Esophagus (tissue), 2 donors: ENCODE measurements at regions not wholly inside any gene's neighbourhood (a gene's known extent, or its start where the extent isn't known, plus 50 kb on each side); places are given as distances from the start of the nearest gene placed in this dataset.

ENCODE experiments used
- H3K27ac ChIP-seq, 2 donors: one replicate each; pipeline ENCODE4 v1.5.1; 2013; ENCODE audit warnings: low read depth in 2 of 2, mild to moderate bottlenecking in 2 of 2, inconsistent platforms in 1 of 2, low read length in 1 of 2, moderate library complexity in 1 of 2
- H3K27me3 ChIP-seq, 2 donors: one replicate each; pipeline ENCODE4 v1.6.1; 2013; ENCODE audit warnings: low read length in 2 of 2, control low read depth in 1 of 2, mild to moderate bottlenecking in 1 of 2; ENCODE audit not compliant: insufficient read depth in 2 of 2, control insufficient read depth in 1 of 2
- H3K36me3 ChIP-seq, 2 donors: one replicate each; pipeline ENCODE4 v1.6.1; 2013; ENCODE audit warnings: low read length in 1 of 2; ENCODE audit not compliant: control insufficient read depth in 2 of 2, insufficient read depth in 2 of 2
- H3K4me1 ChIP-seq, 2 donors: one replicate each; pipeline ENCODE4 v1.6.1; 2013; ENCODE audit warnings: low read length in 1 of 2; ENCODE audit not compliant: control insufficient read depth in 2 of 2, insufficient read depth in 2 of 2
- H3K4me3 ChIP-seq, 2 donors: one replicate each; pipeline ENCODE4 v1.5.1; 2013; ENCODE audit warnings: low read length in 2 of 2, mild to moderate bottlenecking in 2 of 2, low read depth in 1 of 2, moderate library complexity in 1 of 2
- H3K9me3 ChIP-seq, 2 donors: one replicate each; pipeline ENCODE4 v1.6.1; 2013; ENCODE audit warnings: mild to moderate bottlenecking in 2 of 2, low read depth in 1 of 2, low read length in 1 of 2, moderate library complexity in 1 of 2; ENCODE audit not compliant: control insufficient read depth in 2 of 2, insufficient read depth in 1 of 2
- WGBS, 2 donors: extraction: QIAGEN DNeasy Blood & Tissue Kit; methylation state at CpG; one replicate each; pipeline ENCODE4 v1.1.7; 2013; 5-methylcytosine and 5-hydroxymethylcytosine counted together
- donor health status: healthy with polysubstance abuse.
- donor health status: Bipolar disorder and iron deficiency.

DNA sequence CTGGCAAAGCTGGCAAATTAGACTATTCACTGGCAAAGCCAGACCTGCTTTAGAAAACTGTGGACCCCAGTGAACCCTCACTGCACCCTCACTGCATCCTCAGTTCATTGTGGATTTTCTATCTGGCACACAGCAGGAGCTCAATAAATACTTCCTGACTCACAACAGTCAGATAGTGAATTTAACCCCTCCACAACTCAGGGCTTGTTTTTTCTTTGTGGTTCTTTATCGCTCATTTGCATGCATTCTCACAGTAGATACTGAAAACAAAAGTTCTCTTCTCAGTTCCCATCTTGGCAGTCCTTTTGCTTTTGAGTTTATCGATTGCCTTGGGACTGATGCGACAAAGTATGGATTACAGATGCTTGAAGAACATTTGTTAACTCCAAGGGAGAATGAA is 99.8 kb downstream of the ACTL7B start:
- 81 to 87% methylated on average over 3 of the region's 3 CpGs for WGBS, 2 donors
- Histone ChIP-seq H3K27ac (no peak overlapping the region), H3K9me3 (no peaks in the 10 kb centered on the region), H3K36me3 (no peaks in the 10 kb centered on the region), H3K4me3 (no peak overlapping the region), H3K4me1 (peaks cover 0 to 4% of the 10 kb centered on the region in 2 donors), H3K27me3 (no peaks in the 10 kb centered on the region)

DNA sequence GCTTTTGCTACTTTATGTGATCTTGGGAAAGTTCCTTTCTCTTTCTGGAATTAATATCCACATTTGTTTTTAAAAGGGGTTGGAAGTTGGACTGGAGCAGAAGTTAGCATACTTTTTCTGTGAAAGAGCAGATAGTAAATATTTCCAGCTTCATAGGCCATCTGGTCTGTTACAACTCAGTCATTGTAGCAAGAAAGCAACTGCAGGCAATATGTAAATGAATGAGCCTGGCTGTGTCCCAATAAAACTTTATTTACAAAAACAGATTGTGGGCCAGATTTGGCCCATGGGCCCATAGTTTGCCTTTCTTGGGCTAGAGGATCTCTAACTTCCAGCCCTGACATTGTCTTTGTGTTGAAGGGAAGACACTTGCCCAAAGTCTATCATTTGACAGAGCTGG is 104.4 kb downstream of the ACTL7B start:
- Histone ChIP-seq H3K36me3 (no peaks in the 10 kb centered on the region), H3K4me3 (no peak overlapping the region), H3K4me1 (peaks cover 0 to 3% of the 10 kb centered on the region in 2 donors), H3K27me3 (no peaks in the 10 kb centered on the region), H3K9me3 (no peaks in the 10 kb centered on the region), H3K27ac (no peak overlapping the region)

DNA sequence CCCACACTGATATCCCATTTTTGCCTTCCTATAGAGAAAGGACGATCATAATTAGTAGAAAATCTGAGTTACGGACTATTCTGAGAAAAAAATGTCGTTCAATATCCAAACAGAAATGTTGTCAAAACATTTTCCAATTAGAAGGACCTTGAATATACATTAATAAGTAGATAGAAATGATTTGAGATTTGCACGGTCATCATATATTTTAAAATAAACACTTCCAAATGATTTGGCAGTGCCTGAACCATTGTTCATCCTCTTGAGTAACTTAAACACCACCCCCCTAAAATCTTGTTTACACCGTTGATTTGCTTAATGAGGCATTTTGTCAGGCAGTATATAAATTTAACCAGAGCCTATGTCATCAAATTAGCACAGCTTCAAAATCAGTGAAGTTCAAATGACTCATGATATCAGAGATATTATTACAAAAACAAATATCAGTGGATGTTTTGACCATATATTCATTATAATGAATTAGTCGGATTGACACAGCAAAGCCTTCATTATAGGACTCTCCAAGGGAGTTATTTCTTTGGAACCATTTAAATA is 105.0 kb downstream of the ACTL7B start:
- H3K27me3 ChIP-seq: no peaks in the 10 kb centered on the region
- no peaks in the 10 kb centered on the region for H3K9me3 ChIP-seq
- no peaks in the 10 kb centered on the region for H3K36me3 ChIP-seq
- H3K27ac ChIP-seq: no peak overlapping the region
- WGBS, 2 donors: 65 to 70% methylated on average over 6 of the region's 6 CpGs
- peaks cover 0 to 3% of the 10 kb centered on the region in 2 donors for H3K4me1 ChIP-seq
- no peak overlapping the region for H3K4me3 ChIP-seq

DNA sequence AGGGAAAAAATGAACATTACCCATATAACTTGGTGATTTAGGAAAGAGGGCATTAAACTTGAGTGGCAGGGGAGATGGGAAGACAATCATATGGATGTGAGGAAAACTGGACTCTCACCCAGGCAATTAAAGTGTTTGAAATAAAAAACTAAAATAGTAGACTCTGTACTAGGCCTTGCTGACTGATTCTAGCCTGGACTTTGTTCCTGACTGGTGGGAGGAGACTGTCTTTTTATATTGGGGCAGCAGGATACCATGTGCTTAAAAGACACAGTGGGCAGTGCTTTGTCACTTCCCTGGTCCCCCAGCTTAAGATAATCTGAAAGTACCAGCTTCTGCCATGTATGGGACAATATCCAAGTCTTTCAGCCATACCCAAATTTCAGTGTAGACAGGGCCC is 107.0 kb downstream of the ACTL7B start:
- Histone ChIP-seq H3K4me3 (no peak overlapping the region), H3K9me3 (no peaks in the 10 kb centered on the region), H3K27ac (no peak overlapping the region), H3K27me3 (no peaks in the 10 kb centered on the region), H3K4me1 (peaks cover 0 to 8% of the 10 kb centered on the region in 2 donors), H3K36me3 (no peaks in the 10 kb centered on the region)

DNA sequence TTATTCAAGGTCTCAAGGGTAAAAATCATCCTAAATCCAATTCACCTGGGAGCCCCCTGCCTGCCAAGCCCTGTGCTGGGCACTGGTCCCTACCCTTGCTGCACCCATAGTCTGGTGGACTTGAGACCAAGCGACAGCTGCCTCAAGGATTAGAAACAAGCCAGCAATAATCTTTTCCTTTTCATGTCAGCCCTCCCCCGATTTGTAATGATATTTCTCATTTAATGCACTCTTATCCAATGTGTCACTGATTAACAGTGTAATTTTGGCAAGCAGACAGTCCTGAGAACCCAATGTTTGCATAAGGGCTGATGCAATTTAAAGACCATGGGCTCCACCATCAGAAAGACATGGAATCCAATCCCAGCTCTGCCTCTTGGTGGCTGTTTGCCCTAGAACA is 108.9 kb downstream of the ACTL7B start:
- no peaks in the 10 kb centered on the region for H3K36me3 ChIP-seq
- WGBS, 2 donors: 38 to 41% methylated on average over 2 of the region's 2 CpGs

DNA sequence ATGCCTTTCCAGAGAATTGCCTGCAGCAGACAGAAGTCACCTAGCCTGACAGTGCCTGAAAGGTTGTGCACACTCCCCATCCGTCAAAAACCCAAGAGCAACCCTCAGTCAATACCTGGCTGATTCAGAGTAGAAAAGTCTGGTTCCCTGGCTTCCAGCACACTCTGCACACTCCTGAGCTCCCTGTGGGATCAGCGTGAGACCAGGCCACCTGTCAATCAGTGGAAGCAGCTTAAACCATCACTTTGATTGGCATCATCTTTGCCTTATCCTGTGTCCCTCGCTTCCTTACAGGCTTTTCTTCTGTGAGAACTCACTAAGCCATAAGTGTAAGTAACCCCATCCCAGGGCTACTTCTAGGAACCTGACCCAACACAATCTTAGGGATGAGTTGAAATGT is 109.8 kb downstream of the ACTL7B start:
- H3K27me3 ChIP-seq: no peaks in the 10 kb centered on the region
- no peak overlapping the region for H3K4me3 ChIP-seq
- no peaks in the 10 kb centered on the region for H3K9me3 ChIP-seq
- H3K27ac ChIP-seq: no peak overlapping the region
- no peaks in the 10 kb centered on the region for H3K36me3 ChIP-seq
- H3K4me1 ChIP-seq: peaks cover 0 to 9% of the 10 kb centered on the region in 2 donors
- 62 to 65% methylated on average over 3 of the region's 3 CpGs for WGBS, 2 donors

More for the DNA sequence above, 108.9 kb downstream of the ACTL7B start:
- H3K4me1 ChIP-seq: peaks cover 0 to 9% of the 10 kb centered on the region in 2 donors
- H3K4me3 ChIP-seq: no peak overlapping the region
- H3K27me3 ChIP-seq: no peaks in the 10 kb centered on the region
- no peak overlapping the region for H3K27ac ChIP-seq
- no peaks in the 10 kb centered on the region for H3K9me3 ChIP-seq

DNA sequence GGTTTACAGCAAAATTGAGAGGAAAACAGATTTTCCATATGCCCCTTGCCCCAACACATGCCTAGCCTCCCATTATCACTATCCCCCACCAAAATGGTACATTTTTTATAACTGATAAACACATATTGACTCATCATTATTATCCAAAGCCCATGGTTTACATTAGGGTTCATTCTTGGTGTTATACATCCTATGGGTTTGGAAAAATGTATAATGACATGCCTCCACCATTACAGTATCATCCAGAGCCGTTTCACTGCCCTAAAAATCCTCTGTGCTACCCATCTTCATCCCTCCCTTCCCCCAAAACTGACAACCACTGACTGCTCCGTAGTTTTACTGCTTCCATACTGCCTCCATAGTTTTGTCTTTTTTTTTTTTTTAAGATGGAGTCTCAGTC is 111.1 kb downstream of the ACTL7B start:
- H3K36me3 ChIP-seq: no peaks in the 10 kb centered on the region
- WGBS, 2 donors: 75 to 89% methylated on average over 2 of the region's 2 CpGs
- H3K27me3 ChIP-seq: no peaks in the 10 kb centered on the region
- no peaks in the 10 kb centered on the region for H3K9me3 ChIP-seq
- peaks cover 0 to 9% of the 10 kb centered on the region in 2 donors for H3K4me1 ChIP-seq
- no peak overlapping the region for H3K27ac ChIP-seq
- no peak overlapping the region for H3K4me3 ChIP-seq

DNA sequence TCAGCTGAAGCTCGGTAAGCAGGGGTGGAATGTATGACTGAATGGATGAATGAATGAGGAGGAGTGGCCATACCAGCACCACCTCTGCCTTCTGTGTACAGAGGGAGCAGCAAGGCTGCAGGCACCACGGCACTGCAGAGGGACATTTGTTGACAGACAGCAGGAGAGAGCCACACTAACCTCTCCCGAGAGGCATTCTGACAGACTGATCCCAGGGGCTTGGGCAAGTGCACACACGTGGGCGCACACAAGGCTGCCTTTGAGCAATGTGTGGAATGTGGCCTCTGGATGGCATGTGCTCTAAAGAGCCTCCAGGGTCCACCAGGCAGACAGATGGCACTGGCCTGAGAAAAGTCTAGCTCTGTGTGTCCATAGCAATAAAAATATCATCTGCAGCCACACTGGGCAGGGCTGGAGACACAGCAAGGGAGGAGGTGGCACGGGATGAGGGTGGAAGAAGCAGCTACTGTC is 111.8 kb downstream of the ACTL7B start:
- H3K27me3 ChIP-seq: no peaks in the 10 kb centered on the region
- no peak overlapping the region for H3K4me3 ChIP-seq
- peak overlapping the region in 1 of 2 donors; percentile 35 for H3K27ac ChIP-seq
- no peaks in the 10 kb centered on the region for H3K9me3 ChIP-seq
- H3K36me3 ChIP-seq: no peaks in the 10 kb centered on the region
- WGBS, 2 donors: 28 to 34% methylated on average over 6 of the region's 6 CpGs
- H3K4me1 ChIP-seq: peaks cover 0 to 9% of the 10 kb centered on the region in 2 donors

DNA sequence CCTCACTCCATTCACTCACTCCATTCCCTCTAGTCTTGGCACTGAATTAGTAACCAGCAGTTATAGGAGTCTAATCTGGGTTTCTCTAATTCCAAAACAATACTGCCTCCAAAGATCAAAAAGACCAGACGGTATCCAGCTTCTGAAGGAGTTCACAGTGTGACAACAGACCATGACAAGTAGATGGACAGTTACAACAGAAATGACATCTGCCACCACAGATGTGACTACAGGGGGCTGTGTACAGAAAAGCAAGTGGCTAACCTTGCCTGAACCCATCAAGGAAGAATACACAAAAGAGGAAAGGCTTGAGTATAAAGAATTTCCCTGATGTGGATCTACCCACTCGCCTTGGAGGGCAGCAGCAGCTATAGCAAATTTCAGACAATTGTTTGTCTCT is 112.4 kb downstream of the ACTL7B start:
- WGBS, 2 donors: 59 to 60% methylated on average over 2 of the region's 2 CpGs
- no peak overlapping the region for H3K27ac ChIP-seq
- H3K4me1 ChIP-seq: peaks cover 0 to 9% of the 10 kb centered on the region in 2 donors
- no peak overlapping the region for H3K4me3 ChIP-seq
- no peaks in the 10 kb centered on the region for H3K27me3 ChIP-seq
- H3K36me3 ChIP-seq: no peaks in the 10 kb centered on the region
- no peaks in the 10 kb centered on the region for H3K9me3 ChIP-seq

DNA sequence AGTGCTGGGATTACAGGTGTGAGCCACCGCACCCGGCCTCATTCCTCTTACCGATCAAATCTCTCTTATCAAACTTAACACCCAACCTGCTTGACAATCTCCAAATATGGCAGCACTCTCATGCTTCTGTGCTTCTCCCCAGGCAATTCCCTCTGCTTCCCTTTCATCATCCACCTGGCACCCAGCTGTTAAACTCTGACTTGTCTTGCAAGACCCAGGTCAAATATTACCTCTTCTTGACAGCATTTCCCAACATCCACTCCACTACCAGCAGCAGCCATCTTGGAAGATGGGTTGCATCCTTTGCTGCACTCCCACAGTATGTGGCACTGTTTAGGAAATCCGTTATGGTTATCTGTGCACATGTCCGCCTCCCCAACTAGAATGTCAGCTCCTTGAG is 113.6 kb downstream of the ACTL7B start:
- WGBS, 2 donors: 76 to 79% methylated on average over 5 of the region's 5 CpGs
- no peaks in the 10 kb centered on the region for H3K9me3 ChIP-seq
- no peaks in the 10 kb centered on the region for H3K27me3 ChIP-seq
- H3K27ac ChIP-seq: no peak overlapping the region
- H3K4me1 ChIP-seq: peaks cover 0 to 9% of the 10 kb centered on the region in 2 donors
- no peaks in the 10 kb centered on the region for H3K36me3 ChIP-seq
- H3K4me3 ChIP-seq: no peak overlapping the region
